ENCODE measurements at regions not wholly inside any gene's neighbourhood (a gene's known extent, or its start where the extent isn't known, plus 50 kb on each side); places are given as distances from the start of the nearest gene placed in this dataset.

- TF ChIP-seq CTCF (IDR thresholded peaks at IDR 0.05), result no peak
- TF ChIP-seq POLR2A (IDR thresholded peaks at IDR 0.05), result no peak
These were observed 80.0 kb downstream of the NAV1 start for GRCh38 chr1:201618905-201619304.

All from thyroid gland (tissue), 4 donors.